Karpas-422 (cell line): ENCODE measurements at regions not wholly inside any gene's neighbourhood (a gene's known extent, or its start where the extent isn't known, plus 50 kb on each side); places are given as distances from the start of the nearest gene placed in this dataset.

Source experiments
- DNase-seq: peaks from one replicate; pipeline ENCODE4 v3.0.0-alpha.2; 2015
- H2AFZ ChIP-seq: fragments of 200-600 bp; sonication (generic); 2 replicates; pipeline ENCODE4 v1.6.1; 2014; ENCODE audit warnings: antibody characterized with exemption, low read length, mixed read lengths
- H3K27ac ChIP-seq: fragments of 200-600 bp; sonication (generic); 2 replicates; pipeline ENCODE4 v1.5.1; 2014; ENCODE audit warnings: mild to moderate bottlenecking, low read length, moderate library complexity
- H3K27me3 ChIP-seq: fragments of 200-600 bp; sonication (generic); 2 replicates; pipeline ENCODE4 v1.6.1; 2014; ENCODE audit warnings: low read length, mixed read lengths
- H3K36me3 ChIP-seq: fragments of 200-600 bp; sonication (generic); 2 replicates; pipeline ENCODE4 v1.6.1; 2014; ENCODE audit warnings: low read length, mixed read lengths; ENCODE audit not compliant: insufficient read depth
- H3K4me1 ChIP-seq: fragments of 200-600 bp; sonication (generic); 2 replicates; pipeline ENCODE4 v1.6.1; 2014; ENCODE audit warnings: mild to moderate bottlenecking, low read length, mixed read lengths
- H3K4me2 ChIP-seq: fragments of 200-600 bp; sonication (generic); 2 replicates; pipeline ENCODE4 v1.6.1; 2014; ENCODE audit warnings: low read length, low read depth, mild to moderate bottlenecking; ENCODE audit not compliant: poor library complexity, severe bottlenecking
- H3K4me3 ChIP-seq: fragments of 200-600 bp; sonication (generic); 2 replicates; pipeline ENCODE4 v1.5.1; 2014; ENCODE audit warnings: mild to moderate bottlenecking, antibody characterized with exemption, low read length, mixed read lengths
- H3K79me2 ChIP-seq: fragments of 200-600 bp; sonication (generic); 2 replicates; pipeline ENCODE4 v1.6.1; 2014; ENCODE audit warnings: mild to moderate bottlenecking, low read length, mixed read lengths
- H3K9ac ChIP-seq: fragments of 200-600 bp; sonication (generic); 2 replicates; pipeline ENCODE4 v1.6.0; 2014; ENCODE audit warnings: low read length
- H3K9me2 ChIP-seq: fragments of 200-600 bp; sonication (generic), shearing (Covaris generic); replicated peaks from 2 replicates; pipeline ENCODE4 v1.6.0; 2014; ENCODE audit warnings: mild to moderate bottlenecking, low read length, moderate library complexity; ENCODE audit not compliant: insufficient read depth
- H3K9me3 ChIP-seq: fragments of 300-700, 200-600 bp; sonication (generic); 2 replicates; pipeline ENCODE4 v1.6.1; 2014; ENCODE audit warnings: low read length, mixed read lengths
- H4K20me1 ChIP-seq: fragments of 200-600 bp; sonication (generic); 2 replicates; pipeline ENCODE4 v1.6.1; 2014; ENCODE audit warnings: mild to moderate bottlenecking, antibody characterized with exemption, low read length, low read depth; ENCODE audit not compliant: insufficient read depth

DNA sequence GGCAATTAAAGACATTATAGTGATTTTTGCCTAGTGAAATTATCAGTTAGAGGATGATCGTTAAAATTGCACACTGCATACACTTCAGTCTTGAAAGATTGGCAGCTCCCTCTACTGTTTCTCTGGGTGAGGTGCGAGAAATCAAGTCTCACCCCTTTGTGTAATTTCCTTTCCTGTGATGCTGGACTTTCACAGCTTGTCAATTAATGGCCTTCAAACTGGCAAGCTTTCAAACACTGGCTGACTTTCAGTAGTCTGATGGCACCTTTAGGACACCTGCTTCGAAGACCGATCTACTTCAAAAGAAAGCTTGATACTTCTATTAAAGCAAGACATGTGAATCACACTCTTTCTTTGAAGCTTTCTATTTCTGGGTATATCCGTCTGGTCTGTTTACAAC lies 706.7 kb upstream of the PTPRD start:
- no peak overlapping the region for H3K27ac ChIP-seq
- H3K4me2 ChIP-seq: no peak overlapping the region
- peak; percentile 53 for DNase-seq
- no peaks in the 10 kb centered on the region for H4K20me1 ChIP-seq
- no peak overlapping the region for H2AFZ ChIP-seq
- H3K36me3 ChIP-seq: no peaks in the 10 kb centered on the region
- H3K4me1 ChIP-seq: no peaks in the 10 kb centered on the region
- H3K9ac ChIP-seq: no peak overlapping the region
- H3K9me3 ChIP-seq: peaks cover 20% of the 10 kb centered on the region
- no peaks in the 10 kb centered on the region for H3K79me2 ChIP-seq
- no peaks in the 10 kb centered on the region for H3K27me3 ChIP-seq
- H3K9me2 ChIP-seq: no peaks in the 10 kb centered on the region
- no peak overlapping the region for H3K4me3 ChIP-seq

DNA sequence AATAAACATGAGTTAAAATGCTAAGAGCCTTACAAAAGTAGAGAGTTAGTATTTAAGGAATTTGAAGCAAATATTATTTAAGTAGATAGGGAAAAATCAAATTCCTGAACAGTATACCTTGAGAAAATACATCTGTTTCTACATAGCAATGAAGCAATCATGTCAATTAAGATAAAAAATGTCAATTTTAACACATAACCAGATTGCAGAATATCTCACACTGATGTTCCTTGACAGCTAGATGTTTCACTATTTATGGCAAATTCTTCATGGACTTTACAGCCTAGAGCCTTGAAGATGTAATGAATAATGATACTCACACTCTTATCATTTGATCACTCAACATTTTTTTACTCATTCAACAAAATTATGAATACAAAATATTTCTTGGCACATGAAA lies 708.2 kb upstream of the PTPRD start:
- no peak overlapping the region for H2AFZ ChIP-seq
- H3K79me2 ChIP-seq: no peaks in the 10 kb centered on the region
- H3K36me3 ChIP-seq: no peaks in the 10 kb centered on the region
- no peaks in the 10 kb centered on the region for H3K9me2 ChIP-seq
- H3K4me1 ChIP-seq: no peaks in the 10 kb centered on the region
- no peak overlapping the region for H3K27ac ChIP-seq
- H3K9me3 ChIP-seq: peaks cover 20% of the 10 kb centered on the region
- DNase-seq: no peak
- H3K4me3 ChIP-seq: no peak overlapping the region
- no peaks in the 10 kb centered on the region for H3K27me3 ChIP-seq
- no peak overlapping the region for H3K9ac ChIP-seq
- no peak overlapping the region for H3K4me2 ChIP-seq
- H4K20me1 ChIP-seq: no peaks in the 10 kb centered on the region

DNA sequence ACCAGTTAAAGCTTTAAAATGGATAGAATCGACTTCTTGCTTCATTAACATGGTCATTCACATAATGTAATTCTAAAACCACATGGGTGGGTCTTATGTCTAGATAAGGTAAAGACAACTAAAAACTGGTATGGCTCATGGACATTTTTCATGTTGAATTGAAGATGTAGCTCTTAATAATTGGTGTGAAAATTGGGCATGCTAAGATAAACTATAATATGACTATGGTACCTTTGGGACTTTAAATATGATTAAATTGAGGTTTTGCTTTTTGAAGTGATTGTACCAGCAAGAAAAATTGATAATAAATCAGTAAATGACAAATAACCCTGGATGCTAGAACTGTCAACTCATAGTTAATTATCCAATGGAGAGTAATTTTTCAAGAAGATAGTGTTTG lies 710.7 kb upstream of the PTPRD start:
- H3K27me3 ChIP-seq: no peaks in the 10 kb centered on the region
- H3K4me3 ChIP-seq: no peak overlapping the region
- H3K9me2 ChIP-seq: no peaks in the 10 kb centered on the region
- H3K36me3 ChIP-seq: no peaks in the 10 kb centered on the region
- no peak overlapping the region for H3K27ac ChIP-seq
- H4K20me1 ChIP-seq: no peaks in the 10 kb centered on the region
- H3K9ac ChIP-seq: no peak overlapping the region
- DNase-seq: no peak
- peaks cover 15% of the 10 kb centered on the region for H3K9me3 ChIP-seq
- H2AFZ ChIP-seq: no peak overlapping the region
- no peaks in the 10 kb centered on the region for H3K79me2 ChIP-seq
- H3K4me1 ChIP-seq: no peaks in the 10 kb centered on the region
- H3K4me2 ChIP-seq: no peak overlapping the region

DNA sequence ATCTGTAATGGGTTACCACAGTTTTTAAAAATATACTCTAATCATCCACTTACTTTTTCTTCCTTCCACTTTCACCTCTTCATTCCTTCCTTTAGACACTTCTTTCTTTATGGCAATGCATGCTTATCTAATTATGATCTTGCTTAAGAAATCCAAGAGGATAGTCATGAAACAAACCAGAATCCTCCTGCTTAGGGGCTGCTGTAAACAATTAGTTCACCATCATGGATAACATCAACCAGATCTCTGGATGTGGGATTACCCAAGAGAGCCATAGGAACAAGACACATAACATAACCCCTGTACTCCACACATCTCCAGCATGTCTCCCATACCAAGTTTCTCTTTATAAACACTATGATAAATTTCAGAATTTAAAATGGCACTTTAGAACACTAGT lies 713.4 kb upstream of the PTPRD start:
- Histone ChIP-seq H3K27ac (no peak overlapping the region), H3K27me3 (no peaks in the 10 kb centered on the region), H3K4me1 (no peaks in the 10 kb centered on the region), H3K36me3 (no peaks in the 10 kb centered on the region), H3K9me2 (no peaks in the 10 kb centered on the region), H3K9ac (no peak overlapping the region), H3K9me3 (peaks cover 25% of the 10 kb centered on the region), H3K4me3 (no peak overlapping the region), H2AFZ (no peak overlapping the region), H4K20me1 (no peaks in the 10 kb centered on the region), H3K79me2 (no peaks in the 10 kb centered on the region), H3K4me2 (no peak overlapping the region)
- DNase-seq: no peak

DNA sequence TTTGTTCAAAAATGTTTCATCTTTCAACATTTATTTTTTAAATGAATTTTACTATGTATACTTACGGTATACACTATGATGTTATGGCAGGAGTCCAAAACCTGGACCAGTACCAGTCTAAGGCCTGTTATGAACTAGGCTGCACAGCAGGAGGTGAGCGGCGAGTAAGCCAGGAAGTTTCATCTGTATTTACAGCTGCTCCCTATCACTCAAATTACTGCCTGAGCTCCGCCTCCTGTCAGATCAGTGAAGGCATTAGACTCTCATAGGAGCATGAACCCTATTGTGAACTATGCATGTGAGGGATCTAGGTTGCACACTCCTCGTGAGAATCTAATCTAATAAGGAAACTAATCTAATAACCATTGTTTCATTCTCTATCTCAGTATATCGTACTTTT lies 715.5 kb upstream of the PTPRD start:
- H3K36me3 ChIP-seq: no peaks in the 10 kb centered on the region

DNA sequence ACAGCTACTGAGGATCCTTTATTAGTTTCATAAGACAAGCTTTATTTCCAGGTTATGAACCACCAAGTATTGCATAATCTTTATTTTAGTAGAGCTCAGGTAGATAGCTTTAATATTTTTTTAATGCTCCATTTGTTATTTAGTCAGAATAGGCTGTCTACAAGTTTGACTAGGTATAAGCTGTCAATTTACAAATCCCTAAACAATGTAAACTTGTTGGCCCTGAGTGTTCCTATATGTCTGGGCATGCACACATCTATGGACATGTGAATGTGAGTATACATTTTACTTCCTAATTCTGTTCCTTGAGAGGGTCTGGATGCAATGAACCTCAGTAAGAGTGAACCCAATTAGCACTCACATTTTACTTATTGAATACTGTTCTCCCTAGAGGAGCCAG lies 722.2 kb upstream of the PTPRD start:
- DNase-seq: no peak
- Histone ChIP-seq H3K9me3 (peaks cover 25% of the 10 kb centered on the region), H3K27ac (no peak overlapping the region), H3K36me3 (no peaks in the 10 kb centered on the region), H3K9me2 (no peaks in the 10 kb centered on the region), H3K9ac (no peak overlapping the region), H2AFZ (no peak overlapping the region), H3K4me1 (peaks cover 3% of the 10 kb centered on the region; the same call in 1 of the 2 replicates), H4K20me1 (no peaks in the 10 kb centered on the region), H3K79me2 (no peaks in the 10 kb centered on the region), H3K4me3 (no peak overlapping the region), H3K4me2 (no peak overlapping the region), H3K27me3 (no peaks in the 10 kb centered on the region)

More for the DNA sequence above, 715.5 kb upstream of the PTPRD start:
- DNase-seq: no peak
- Histone ChIP-seq H3K9me3 (peaks cover 34% of the 10 kb centered on the region), H2AFZ (no peak overlapping the region), H3K9me2 (no peaks in the 10 kb centered on the region), H3K4me3 (no peak overlapping the region), H3K79me2 (no peaks in the 10 kb centered on the region), H3K4me2 (no peak overlapping the region), H4K20me1 (no peaks in the 10 kb centered on the region), H3K27ac (no peak overlapping the region), H3K4me1 (no peaks in the 10 kb centered on the region), H3K27me3 (no peaks in the 10 kb centered on the region), H3K9ac (no peak overlapping the region)

DNA sequence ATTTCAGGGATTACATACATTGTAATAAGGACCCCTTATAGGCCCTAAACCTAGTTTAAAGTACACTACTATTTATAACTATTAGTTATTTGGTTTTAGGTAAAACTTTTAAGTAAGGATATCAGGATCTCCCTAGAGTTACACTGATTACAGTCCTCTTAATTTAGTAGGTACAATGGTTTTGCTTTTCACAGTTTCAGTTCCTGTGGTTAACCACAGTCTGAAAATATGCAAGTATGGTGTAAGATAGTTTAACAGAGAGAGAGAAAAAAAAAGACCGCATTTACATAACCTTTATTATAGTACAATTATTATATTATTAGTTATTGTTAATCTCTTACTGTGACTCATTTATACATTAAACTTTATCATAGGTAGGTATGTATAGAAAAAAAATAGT lies 725.3 kb upstream of the PTPRD start:
- Histone ChIP-seq H3K4me1 (peaks cover 3% of the 10 kb centered on the region; the same call in 1 of the 2 replicates), H3K4me3 (no peak overlapping the region)

DNA sequence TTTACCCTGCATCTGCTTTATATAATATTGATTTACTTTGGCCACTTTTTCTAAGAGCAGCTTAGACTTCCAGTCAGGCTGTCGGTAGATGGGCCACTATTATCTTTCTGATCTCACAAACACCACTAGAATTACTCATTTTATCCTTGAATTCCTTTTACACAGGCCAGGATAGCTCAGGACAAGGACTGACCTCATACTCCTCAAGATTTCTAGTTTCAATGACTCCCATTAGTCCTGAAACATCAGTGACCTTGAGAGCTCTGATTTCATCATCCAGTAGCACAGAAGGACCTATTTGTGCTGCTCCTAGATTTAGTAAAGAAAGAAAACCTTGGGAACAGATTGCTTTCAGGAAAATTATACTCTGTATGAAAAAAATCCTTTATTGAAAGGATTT lies 727.9 kb upstream of the PTPRD start:
- Histone ChIP-seq H4K20me1 (no peaks in the 10 kb centered on the region), H3K79me2 (no peaks in the 10 kb centered on the region), H2AFZ (no peak overlapping the region), H3K36me3 (no peaks in the 10 kb centered on the region), H3K9me3 (peaks cover 12% of the 10 kb centered on the region; the same call in 1 of the 2 replicates), H3K9ac (no peak overlapping the region), H3K27me3 (no peaks in the 10 kb centered on the region), H3K4me2 (no peak overlapping the region), H3K9me2 (no peaks in the 10 kb centered on the region), H3K27ac (no peak overlapping the region), H3K4me3 (no peak overlapping the region), H3K4me1 (peaks cover 3% of the 10 kb centered on the region; the same call in 1 of the 2 replicates)
- no peak for DNase-seq

More for the DNA sequence above, 725.3 kb upstream of the PTPRD start:
- Histone ChIP-seq H3K27me3 (no peaks in the 10 kb centered on the region), H3K4me2 (no peak overlapping the region), H3K36me3 (no peaks in the 10 kb centered on the region), H2AFZ (no peak overlapping the region), H4K20me1 (no peaks in the 10 kb centered on the region), H3K9me3 (peaks cover 16% of the 10 kb centered on the region; the same call in 1 of the 2 replicates), H3K79me2 (no peaks in the 10 kb centered on the region), H3K9me2 (no peaks in the 10 kb centered on the region), H3K27ac (no peak overlapping the region), H3K9ac (no peak overlapping the region)
- peak; percentile 40 for DNase-seq

DNA sequence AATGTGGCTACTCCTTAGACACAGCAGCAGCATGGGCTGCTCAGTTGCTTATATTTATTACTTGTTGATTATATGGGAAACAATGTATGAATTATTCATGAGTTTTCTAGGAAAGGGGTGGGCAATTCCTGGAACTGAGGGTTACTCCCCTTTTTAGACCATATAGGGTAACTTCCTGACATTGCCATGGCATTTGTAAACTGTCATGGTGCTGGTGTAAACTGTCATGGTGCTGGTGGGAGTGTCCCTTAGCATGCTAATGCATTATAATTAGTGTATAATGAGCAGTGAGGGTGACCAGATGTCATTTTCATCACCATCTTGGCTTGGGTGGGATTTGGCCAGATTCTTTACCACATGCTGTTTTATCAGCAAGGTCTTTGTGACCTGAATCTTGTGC lies 734.6 kb upstream of the PTPRD start:
- Histone ChIP-seq H3K9me3 (peaks cover 27% of the 10 kb centered on the region), H3K79me2 (no peaks in the 10 kb centered on the region), H2AFZ (no peak overlapping the region), H3K4me1 (no peaks in the 10 kb centered on the region), H3K9me2 (no peaks in the 10 kb centered on the region), H4K20me1 (no peaks in the 10 kb centered on the region), H3K36me3 (no peaks in the 10 kb centered on the region), H3K27ac (no peak overlapping the region), H3K27me3 (no peaks in the 10 kb centered on the region), H3K4me3 (no peak overlapping the region), H3K4me2 (no peak overlapping the region), H3K9ac (no peak overlapping the region)
- DNase-seq: no peak
